ENCODE measurements at regions not wholly inside any gene's neighbourhood (a gene's known extent, or its start where the extent isn't known, plus 50 kb on each side); places are given as distances from the start of the nearest gene placed in this dataset.
"Not testable (repeated sequence)": the region's sequence is repeated elsewhere in the genome, so short reads cannot be mapped to it uniquely, and the experiment has no call there.

- Mint-ChIP-seq H3K27me3 (ENCODE audit: low read depth) (no peaks in the 10 kb centered on the region), H3K4me1 (no peaks in the 10 kb centered on the region), H3K27ac (ENCODE audit: unreplicated experiment) (no peak overlapping the region), H3K36me3 (ENCODE audit: low read depth) (peaks cover 2% of the 10 kb centered on the region), H3K4me3 (no peak overlapping the region), H3K9me3 (peaks cover 8% of the 10 kb centered on the region)
- no peak for DNase-seq (ENCODE audit: low read depth, low spot score)
- TF ChIP-seq CTCF (conservative IDR thresholded peaks at IDR 0.05): no peak
Observed at GRCh38 chr5:45893309-45893708, 197.1 kb upstream of the HCN1 start.

- not testable (repeated sequence) for H3K9me3 Mint-ChIP-seq; H3K36me3 Mint-ChIP-seq (ENCODE audit: low read depth); H3K27ac Mint-ChIP-seq (ENCODE audit: unreplicated experiment); H3K4me3 Mint-ChIP-seq; DNase-seq (ENCODE audit: low read depth, low spot score); H3K4me1 Mint-ChIP-seq; H3K27me3 Mint-ChIP-seq (ENCODE audit: low read depth)
Observed at GRCh38 chr5:45890441-45891080, 194.4 kb upstream of the HCN1 start.

- no peaks in the 10 kb centered on the region for H3K27me3 Mint-ChIP-seq (ENCODE audit: low read depth)
- no peaks in the 10 kb centered on the region for H3K36me3 Mint-ChIP-seq (ENCODE audit: low read depth)
- peaks cover 12% of the 10 kb centered on the region for H3K9me3 Mint-ChIP-seq
- no peak for DNase-seq (ENCODE audit: low read depth, low spot score)
- no peak overlapping the region for H3K4me3 Mint-ChIP-seq
- TF ChIP-seq CTCF (conservative IDR thresholded peaks at IDR 0.05): no peak
- H3K4me1 Mint-ChIP-seq: no peaks in the 10 kb centered on the region
- H3K27ac Mint-ChIP-seq (ENCODE audit: unreplicated experiment): no peak overlapping the region
Observed at GRCh38 chr5:45862763-45863162, 166.6 kb upstream of the HCN1 start.

GRCh38 chr5:45847877-45848276, 151.7 kb upstream of the HCN1 start:
- no peak for TF ChIP-seq CTCF (conservative IDR thresholded peaks at IDR 0.05)
- H3K9me3 Mint-ChIP-seq: peaks cover 9% of the 10 kb centered on the region
- H3K36me3 Mint-ChIP-seq (ENCODE audit: low read depth): no peaks in the 10 kb centered on the region
- no peak overlapping the region for H3K4me3 Mint-ChIP-seq
- no peak overlapping the region for H3K27ac Mint-ChIP-seq (ENCODE audit: unreplicated experiment)
- H3K4me1 Mint-ChIP-seq: no peaks in the 10 kb centered on the region
- H3K27me3 Mint-ChIP-seq (ENCODE audit: low read depth): no peaks in the 10 kb centered on the region
- no peak for DNase-seq (ENCODE audit: low read depth, low spot score)

- no peak overlapping the region for H3K27ac Mint-ChIP-seq (ENCODE audit: unreplicated experiment)
- no peak for DNase-seq (ENCODE audit: low read depth, low spot score)
- H3K9me3 Mint-ChIP-seq: no peaks in the 10 kb centered on the region
- H3K4me3 Mint-ChIP-seq: no peak overlapping the region
- TF ChIP-seq CTCF (conservative IDR thresholded peaks at IDR 0.05): no peak
- H3K36me3 Mint-ChIP-seq (ENCODE audit: low read depth): no peaks in the 10 kb centered on the region
- no peaks in the 10 kb centered on the region for H3K27me3 Mint-ChIP-seq (ENCODE audit: low read depth)
- H3K4me1 Mint-ChIP-seq: no peaks in the 10 kb centered on the region
Observed at GRCh38 chr5:45826055-45826454, 129.9 kb upstream of the HCN1 start.

- DNase-seq (ENCODE audit: low read depth, low spot score): no peak
- Mint-ChIP-seq H3K27me3 (ENCODE audit: low read depth) (no peaks in the 10 kb centered on the region), H3K9me3 (peaks cover 7% of the 10 kb centered on the region), H3K4me3 (no peak overlapping the region), H3K27ac (ENCODE audit: unreplicated experiment) (no peak overlapping the region), H3K4me1 (peaks cover 6% of the 10 kb centered on the region), H3K36me3 (ENCODE audit: low read depth) (peaks cover 4% of the 10 kb centered on the region)
- TF ChIP-seq CTCF (conservative IDR thresholded peaks at IDR 0.05): no peak
Observed at GRCh38 chr5:45800331-45800730, 104.2 kb upstream of the HCN1 start.
